CD14-positive monocyte (primary cell): ENCODE measurements at regions not wholly inside any gene's neighbourhood (a gene's known extent, or its start where the extent isn't known, plus 50 kb on each side); places are given as distances from the start of the nearest gene placed in this dataset.

Experiments used
- DNase-seq, 3 donors: peaks; one replicate each; pipeline ENCODE4 v3.0.0-alpha.2; 2011 to 2022
- H2AFZ ChIP-seq: 2 replicates; pipeline ENCODE4 v1.6.0; 2012; ENCODE audit warnings: mild to moderate bottlenecking, low read depth, low read length, inconsistent platforms; ENCODE audit not compliant: insufficient read depth, poor library complexity, severe bottlenecking
- H3K27ac ChIP-seq, 2 donors: 1 replicate in 1 of 2; 2 replicates in 1 of 2; pipeline ENCODE4 v1.5.1; 2012 to 2013; ENCODE audit warnings: low read length in 2 of 2, control low read depth in 1 of 2, inconsistent platforms in 1 of 2, low read depth in 1 of 2, mild to moderate bottlenecking in 1 of 2
- H3K27me3 ChIP-seq, 2 donors: one replicate each; pipeline versions ENCODE4 v1.6.0 to v1.6.1; 2011 to 2013; ENCODE audit warnings: low read length in 2 of 2; ENCODE audit not compliant: control insufficient read depth in 2 of 2, insufficient read depth in 2 of 2
- H3K36me3 ChIP-seq, 2 donors: replicated peaks in 1 of 2; 1 replicate in 1 of 2; 2 replicates in 1 of 2; pipeline versions ENCODE4 v1.5.1 to v1.6.1; 2012 to 2013; ENCODE audit warnings: low read length in 2 of 2, control low read depth in 1 of 2, inconsistent platforms in 1 of 2, mild to moderate bottlenecking in 1 of 2; ENCODE audit not compliant: insufficient read depth in 2 of 2, control insufficient read depth in 1 of 2
- H3K4me1 ChIP-seq, 2 donors: 1 replicate in 1 of 2; 2 replicates in 1 of 2; pipeline versions ENCODE4 v1.5.1 to v1.6.1; 2012 to 2013; ENCODE audit warnings: low read length in 2 of 2, control low read depth in 1 of 2, inconsistent platforms in 1 of 2, mild to moderate bottlenecking in 1 of 2, moderate library complexity in 1 of 2; ENCODE audit not compliant: insufficient read depth in 2 of 2, control insufficient read depth in 1 of 2
- H3K4me2 ChIP-seq: replicated peaks from 2 replicates; pipeline ENCODE3; 2012; ENCODE audit warnings: low read length, moderate library complexity, mild to moderate bottlenecking; ENCODE audit not compliant: poor library complexity, severe bottlenecking; ENCODE audit errors: extremely low read depth
- H3K4me3 ChIP-seq, 3 experiments: fragments of 200-600 bp in 1 of 3; sonication (generic) in 1 of 3; replicated peaks in 1 of 3; 1 replicate in 2 of 3; 2 replicates in 1 of 3; pipeline ENCODE4 v1.5.1; 2011 to 2013; ENCODE audit warnings: low read length in 3 of 3, mild to moderate bottlenecking in 3 of 3, control low read depth in 2 of 3, low read depth in 2 of 3, inconsistent platforms in 1 of 3, moderate library complexity in 1 of 3
- H3K79me2 ChIP-seq: 2 replicates; pipeline ENCODE4 v1.6.0; 2012; ENCODE audit warnings: mild to moderate bottlenecking, control low read depth, inconsistent platforms, low read length, moderate library complexity; ENCODE audit not compliant: insufficient read depth
- H3K9ac ChIP-seq: 2 replicates; pipeline ENCODE4 v1.6.0; 2017; ENCODE audit warnings: low read length, mild to moderate bottlenecking; ENCODE audit not compliant: insufficient read depth, poor library complexity, severe bottlenecking
- H3K9me3 ChIP-seq, 2 donors: replicated peaks in 1 of 2; 1 replicate in 1 of 2; 2 replicates in 1 of 2; pipeline versions ENCODE4 v1.5.1 to v1.6.1; 2012 to 2013; ENCODE audit warnings: low read length in 2 of 2, control low read depth in 1 of 2; ENCODE audit not compliant: control insufficient read depth in 1 of 2, insufficient read depth in 1 of 2
- H4K20me1 ChIP-seq: 2 replicates; pipeline ENCODE4 v1.6.0; 2012; ENCODE audit warnings: mild to moderate bottlenecking, low read length, control low read depth, moderate library complexity; ENCODE audit not compliant: insufficient read depth
- H3K27ac Mint-ChIP-seq, 7 donors: one replicate each; pipeline ENCODE4 v1.8.0; 2020; ENCODE audit warnings: mild to moderate bottlenecking in 7 of 7, mixed read lengths in 7 of 7, moderate library complexity in 6 of 7, inconsistent platforms in 2 of 7
- H3K27me3 Mint-ChIP-seq, 3 donors: one replicate each; pipeline ENCODE4 v1.8.0; 2021 to 2022; ENCODE audit warnings: low read depth in 3 of 3, mild to moderate bottlenecking in 3 of 3, mixed read lengths in 3 of 3, moderate library complexity in 3 of 3, inconsistent platforms in 1 of 3
- H3K36me3 Mint-ChIP-seq, 2 donors: one replicate each; pipeline ENCODE4 v1.8.0; 2020; ENCODE audit warnings: mixed read lengths in 2 of 2, inconsistent platforms in 1 of 2, mild to moderate bottlenecking in 1 of 2
- H3K4me1 Mint-ChIP-seq: one replicate; pipeline ENCODE4 v1.8.0; 2020; ENCODE audit warnings: mild to moderate bottlenecking, mixed read lengths
- H3K4me3 Mint-ChIP-seq, 2 donors: one replicate each; pipeline ENCODE4 v1.8.0; 2020; ENCODE audit warnings: mild to moderate bottlenecking in 2 of 2, mixed read lengths in 2 of 2, moderate library complexity in 1 of 2
- H3K9me3 Mint-ChIP-seq, 7 donors: one replicate each; pipeline ENCODE4 v1.8.0; 2020 to 2022; ENCODE audit warnings: mixed read lengths in 7 of 7, mild to moderate bottlenecking in 6 of 7, moderate library complexity in 6 of 7, inconsistent platforms in 2 of 7
- CTCF ChIP-seq: fragments of 200-600 bp; IDR thresholded peaks from one replicate; pipeline ENCODE4 v1.8.0; 2022; ENCODE audit warnings: antibody characterized with exemption, mild to moderate bottlenecking
- WGBS: methylation state at CpG from one replicate; pipeline ENCODE4 v1.1.5; 2013; ENCODE audit warnings: missing lambda C conversion rate; ENCODE audit not compliant: insufficient coverage; 5-methylcytosine and 5-hydroxymethylcytosine counted together
- intact Hi-C, 2 donors: fragments of 100-400 bp; cut with micrococcal nuclease; formaldehyde crosslinking; loops; one replicate each; pipeline versions ENCODE4 v1.15.0 to v1.15.1; 2023

GRCh38 chr1:194341587-194341986 lies 1155.2 kb upstream of the B3GALT2 start:
- no peak for DNase-seq
- Histone ChIP-seq H4K20me1 (no peaks in the 10 kb centered on the region), H2AFZ (no peak overlapping the region), H3K4me3 (no peak overlapping the region), H3K36me3 (no peaks in the 10 kb centered on the region), H3K27me3 (no peaks in the 10 kb centered on the region), H3K9ac (no peak overlapping the region), H3K4me2 (no peak overlapping the region), H3K27ac (no peak overlapping the region), H3K9me3 (peaks cover 0 to 8% of the 10 kb centered on the region in 2 donors), H3K79me2 (no peaks in the 10 kb centered on the region), H3K4me1 (no peaks in the 10 kb centered on the region)
- no peaks in the 10 kb centered on the region for H3K36me3 Mint-ChIP-seq
- H3K4me1 Mint-ChIP-seq: no peaks in the 10 kb centered on the region
- H3K27me3 Mint-ChIP-seq: no peaks in the 10 kb centered on the region
- TF ChIP-seq CTCF: no peak
- peaks cover 0 to 10% (median 3%) of the 10 kb centered on the region in 7 donors for H3K9me3 Mint-ChIP-seq
- no peak overlapping the region for H3K27ac Mint-ChIP-seq
- intact Hi-C loops: no loop called here
- H3K4me3 Mint-ChIP-seq: no peak overlapping the region
- WGBS: no CpG with 5 or more reads among the region's 1 CpG

- no peaks in the 10 kb centered on the region for H3K79me2 ChIP-seq
- H3K9ac ChIP-seq: no peak overlapping the region
- H3K9me3 ChIP-seq: peaks cover 0 to 8% of the 10 kb centered on the region in 2 donors
- H3K4me3 ChIP-seq: no peak overlapping the region
- H3K4me2 ChIP-seq: no peak overlapping the region
- Mint-ChIP-seq H3K36me3 (no peaks in the 10 kb centered on the region), H3K9me3 (peaks cover 0 to 12% (median 3%) of the 10 kb centered on the region in 7 donors), H3K4me3 (no peak overlapping the region), H3K27me3 (no peaks in the 10 kb centered on the region), H3K27ac (no peak overlapping the region), H3K4me1 (no peaks in the 10 kb centered on the region)
- TF ChIP-seq CTCF: no peak
- WGBS: no CpG with 5 or more reads among the region's 2 CpGs
- H4K20me1 ChIP-seq: no peaks in the 10 kb centered on the region
- intact Hi-C loops: no loop called here
- no peak overlapping the region for H2AFZ ChIP-seq
- no peak overlapping the region for H3K27ac ChIP-seq
- no peaks in the 10 kb centered on the region for H3K27me3 ChIP-seq
- no peaks in the 10 kb centered on the region for H3K4me1 ChIP-seq
- no peaks in the 10 kb centered on the region for H3K36me3 ChIP-seq
- DNase-seq: no peak
These were observed 1153.1 kb upstream of the B3GALT2 start for GRCh38 chr1:194339471-194339870.
